Mesenchymal stem cell (in vitro differentiated cells and primary cell): ENCODE measurements at regions not wholly inside any gene's neighbourhood (a gene's known extent, or its start where the extent isn't known, plus 50 kb on each side); places are given as distances from the start of the nearest gene placed in this dataset. TPM values are rescaled to one million over a fixed set of nuclear protein-coding genes. Genes with fewer than 3 reads are reported as not detected.
"Not testable (repeated sequence)": the region's sequence is repeated elsewhere in the genome, so short reads cannot be mapped to it uniquely, and the experiment has no call there.

Experiments used
- DNase-seq: peaks from one replicate; pipeline ENCODE4 v3.0.0-alpha.2; 2013
- H2AFZ ChIP-seq: one replicate; pipeline ENCODE4 v1.6.1; 2013; ENCODE audit warnings: low read depth, mild to moderate bottlenecking, control low read depth, inconsistent platforms, low read length, moderate library complexity
- H2AK5ac ChIP-seq: 2 replicates; pipeline ENCODE4 v1.6.1; 2013; ENCODE audit warnings: low read length, moderate library complexity, mild to moderate bottlenecking, inconsistent platforms; ENCODE audit not compliant: severe bottlenecking
- H2BK120ac ChIP-seq: one replicate; pipeline ENCODE4 v1.6.1; 2013; ENCODE audit warnings: low read depth, mild to moderate bottlenecking, inconsistent platforms, low read length, moderate library complexity
- H2BK12ac ChIP-seq, 2 experiments: one replicate each; pipeline ENCODE4 v1.6.1; 2013; ENCODE audit warnings: inconsistent platforms in 2 of 2, low read length in 2 of 2, mild to moderate bottlenecking in 2 of 2, moderate library complexity in 2 of 2, control low read depth in 1 of 2
- H2BK15ac ChIP-seq: one replicate; pipeline ENCODE4 v1.6.1; 2013; ENCODE audit warnings: mild to moderate bottlenecking, low read depth, inconsistent platforms; ENCODE audit not compliant: poor library complexity, severe bottlenecking
- H2BK5ac ChIP-seq: 2 replicates; pipeline ENCODE4 v1.6.1; 2013; ENCODE audit warnings: low read depth, mild to moderate bottlenecking, low read length, control low read depth, inconsistent platforms; ENCODE audit not compliant: poor library complexity, severe bottlenecking
- H3K14ac ChIP-seq, 2 experiments: one replicate each; pipeline ENCODE4 v1.6.1; 2013; ENCODE audit warnings: inconsistent platforms in 2 of 2, low read length in 2 of 2, control low read depth in 1 of 2, mild to moderate bottlenecking in 1 of 2, moderate library complexity in 1 of 2
- H3K18ac ChIP-seq, 2 experiments: one replicate each; pipeline ENCODE4 v1.6.1; 2013; ENCODE audit warnings: inconsistent platforms in 2 of 2, low read length in 2 of 2, control low read depth in 1 of 2, low read depth in 1 of 2, mild to moderate bottlenecking in 1 of 2
- H3K23ac ChIP-seq, 2 experiments: one replicate each; pipeline ENCODE4 v1.6.1; 2013; ENCODE audit warnings: inconsistent platforms in 2 of 2, low read length in 2 of 2, mild to moderate bottlenecking in 2 of 2, moderate library complexity in 2 of 2, control low read depth in 1 of 2
- H3K27ac ChIP-seq: 2 replicates; pipeline ENCODE4 v1.5.1; 2013; ENCODE audit warnings: mild to moderate bottlenecking, moderate library complexity, low read length, control low read depth, inconsistent platforms; ENCODE audit not compliant: poor library complexity, severe bottlenecking
- H3K27me3 ChIP-seq, 2 experiments: 2 replicates each; pipeline versions ENCODE4 v1.6.1 to v1.7.0; 2013; ENCODE audit warnings: low read length in 2 of 2, mild to moderate bottlenecking in 2 of 2, moderate library complexity in 2 of 2, control low read depth in 1 of 2, inconsistent platforms in 1 of 2; ENCODE audit not compliant: control insufficient read depth in 1 of 2, insufficient read depth in 1 of 2
- H3K36me3 ChIP-seq, 2 experiments: 2 replicates each; pipeline versions ENCODE4 v1.6.1 to v1.7.0; 2013; ENCODE audit warnings: low read length in 2 of 2, control low read depth in 1 of 2, inconsistent platforms in 1 of 2, low read depth in 1 of 2, mild to moderate bottlenecking in 1 of 2; ENCODE audit not compliant: insufficient read depth in 2 of 2, control insufficient read depth in 1 of 2
- H3K4ac ChIP-seq, 2 experiments: one replicate each; pipeline ENCODE4 v1.6.1; 2013; ENCODE audit warnings: inconsistent platforms in 2 of 2, low read length in 2 of 2, mild to moderate bottlenecking in 2 of 2, moderate library complexity in 2 of 2, control low read depth in 1 of 2, low read depth in 1 of 2
- H3K4me1 ChIP-seq: 2 replicates; pipeline ENCODE4 v1.6.1; 2013; ENCODE audit warnings: low read depth, low read length, control low read depth; ENCODE audit not compliant: control insufficient read depth, insufficient read depth
- H3K4me2 ChIP-seq: 2 replicates; pipeline ENCODE4 v1.6.1; 2013; ENCODE audit warnings: low read length, mild to moderate bottlenecking, inconsistent platforms; ENCODE audit not compliant: poor library complexity, severe bottlenecking
- H3K4me3 ChIP-seq, 2 experiments: 2 replicates each; pipeline versions ENCODE4 v1.5.1 to v1.7.0; 2013; ENCODE audit warnings: low read length in 2 of 2, mild to moderate bottlenecking in 2 of 2, control low read depth in 1 of 2, low read depth in 1 of 2; ENCODE audit not compliant: insufficient read depth in 1 of 2
- H3K79me1 ChIP-seq: replicated peaks from 2 replicates; pipeline ENCODE4 v1.6.1; 2013; ENCODE audit warnings: mild to moderate bottlenecking, control low read depth, low read length, inconsistent platforms; ENCODE audit not compliant: poor library complexity, severe bottlenecking
- H3K9ac ChIP-seq: 2 replicates; pipeline ENCODE4 v1.7.0; 2013; ENCODE audit warnings: mild to moderate bottlenecking, low read length, moderate library complexity
- H3K9me3 ChIP-seq: 2 replicates; pipeline ENCODE4 v1.7.0; 2013; ENCODE audit warnings: mild to moderate bottlenecking, low read length; ENCODE audit not compliant: control insufficient read depth
- H4K8ac ChIP-seq: one replicate; pipeline ENCODE4 v1.6.1; 2013; ENCODE audit warnings: inconsistent platforms, mild to moderate bottlenecking, low read length, moderate library complexity
- H4K91ac ChIP-seq: one replicate; pipeline ENCODE4 v1.6.1; 2013; ENCODE audit warnings: mild to moderate bottlenecking, low read length, inconsistent platforms
- WGBS: methylation state at CpG from one replicate; pipeline ENCODE4 v1.1.7; 2013; ENCODE audit warnings: mixed read lengths; 5-methylcytosine and 5-hydroxymethylcytosine counted together
- small RNA-seq: library from polyadenylated mRNA; stranded (forward); fragments of <200 nt; extraction: miRNeasy Mini kit (QIAGEN cat#:217004); gene quantifications from one replicate; pipeline ENCODE3, GENCODE V24; 2013; ENCODE audit warnings: low read depth

GRCh38 chr22:16183864-16184263 lies 408.7 kb downstream of the CCT8L2 start:
- H2AK5ac ChIP-seq, H3K14ac ChIP-seq, H4K91ac ChIP-seq, H3K4me3 ChIP-seq, H2BK15ac ChIP-seq, H3K4me1 ChIP-seq, H3K23ac ChIP-seq, H3K4me2 ChIP-seq, H3K9me3 ChIP-seq, H3K36me3 ChIP-seq, H3K27me3 ChIP-seq, H2BK12ac ChIP-seq, H3K4ac ChIP-seq, H2BK5ac ChIP-seq, DNase-seq, H3K18ac ChIP-seq, H4K8ac ChIP-seq, H3K9ac ChIP-seq, H2BK120ac ChIP-seq, H2AFZ ChIP-seq, H3K79me1 ChIP-seq, H3K27ac ChIP-seq: not testable (repeated sequence)
- WGBS: 82% methylated on average over 21 of the region's 21 CpGs

Small RNAs in the stretch of these regions (small RNA-seq; reads per million reads assigned to genes)
- gene RF00026: not detected
